UCSD-AML1 (cell line): ENCODE measurements at regions not wholly inside any gene's neighbourhood (a gene's known extent, or its start where the extent isn't known, plus 50 kb on each side); places are given as distances from the start of the nearest gene placed in this dataset.
"Not testable (repeated sequence)": the region's sequence is repeated elsewhere in the genome, so short reads cannot be mapped to it uniquely, and the experiment has no call there.

Source experiments
- DNase-seq: peaks from one replicate; lab custom pipeline; 2025; ENCODE audit not compliant: unreplicated experiment; lab: John Stamatoyannopoulos, UW

GRCh38 chr6:93849857-93850256 lies 430.5 kb upstream of the EPHA7 start:
- no peak for DNase-seq

- DNase-seq: no peak
These were observed 428.8 kb upstream of the EPHA7 start for GRCh38 chr6:93848031-93848742.

- DNase-seq: no peak
These were observed 422.8 kb upstream of the EPHA7 start for GRCh38 chr6:93842178-93842577.

GRCh38 chr6:93835451-93836145 lies 416.2 kb upstream of the EPHA7 start:
- DNase-seq: not testable (repeated sequence)

- DNase-seq: not testable (repeated sequence)
These were observed 415.7 kb upstream of the EPHA7 start for GRCh38 chr6:93835026-93835425.

- DNase-seq: not testable (repeated sequence)
These were observed 414.0 kb upstream of the EPHA7 start for GRCh38 chr6:93833326-93833725.

- DNase-seq: not testable (repeated sequence)
These were observed 410.4 kb upstream of the EPHA7 start for GRCh38 chr6:93829757-93830156.

GRCh38 chr6:93829009-93829408 lies 409.6 kb upstream of the EPHA7 start:
- no peak for DNase-seq

- no peak for DNase-seq
These were observed 409.2 kb upstream of the EPHA7 start for GRCh38 chr6:93828553-93828952.

- DNase-seq: no peak
These were observed 408.4 kb upstream of the EPHA7 start for GRCh38 chr6:93827728-93828127.

- DNase-seq: no peak
These were observed 406.6 kb upstream of the EPHA7 start for GRCh38 chr6:93825950-93826349.

- DNase-seq: no peak
These were observed 404.1 kb upstream of the EPHA7 start for GRCh38 chr6:93823489-93823888.

- DNase-seq: no peak
These were observed 403.3 kb upstream of the EPHA7 start for GRCh38 chr6:93822434-93823265.

- no peak for DNase-seq
These were observed 402.6 kb upstream of the EPHA7 start for GRCh38 chr6:93821953-93822352.

GRCh38 chr6:93820465-93821082 lies 401.2 kb upstream of the EPHA7 start:
- no peak for DNase-seq

- no peak for DNase-seq
These were observed 399.8 kb upstream of the EPHA7 start for GRCh38 chr6:93819189-93819588.

GRCh38 chr6:93817937-93818336 lies 398.6 kb upstream of the EPHA7 start:
- DNase-seq: no peak

- DNase-seq: no peak
These were observed 387.3 kb upstream of the EPHA7 start for GRCh38 chr6:93806409-93807270.

GRCh38 chr6:93801101-93801847 lies 381.9 kb upstream of the EPHA7 start:
- no peak for DNase-seq

GRCh38 chr6:93799226-93799625 lies 379.9 kb upstream of the EPHA7 start:
- no peak for DNase-seq
